ENCODE measurements at regions not wholly inside any gene's neighbourhood (a gene's known extent, or its start where the extent isn't known, plus 50 kb on each side); places are given as distances from the start of the nearest gene placed in this dataset.

- no peaks in the 10 kb centered on the region for H3K27me3 Mint-ChIP-seq
- Histone ChIP-seq H3K4me1 (ENCODE audit: insufficient read depth, low read length) (no peaks in the 10 kb centered on the region), H3K4me3 (ENCODE audit: low read length in 2 of 2) (no peak overlapping the region), H3K27ac (ENCODE audit: low read depth, low read length) (no peak overlapping the region), H3K27me3 (ENCODE audit: insufficient read depth, low read length) (no peaks in the 10 kb centered on the region), H3K9me3 (ENCODE audit: control insufficient read depth in 1 of 2, low read length in 2 of 2) (no peaks in the 10 kb centered on the region), H3K36me3 (ENCODE audit: insufficient read depth, low read length) (no peaks in the 10 kb centered on the region)
- POLR2A ChIA-PET (ENCODE audit: partially characterized antibody) = no interaction called here
- no peak overlapping the region for H3K27ac Mint-ChIP-seq
- H3K9me3 Mint-ChIP-seq = peaks cover 0 to 9% (median 5%) of the 10 kb centered on the region in 8 donors
- H3K4me1 Mint-ChIP-seq = no peaks in the 10 kb centered on the region
- H3K36me3 Mint-ChIP-seq = no peaks in the 10 kb centered on the region
- intact Hi-C loops (cut with micrococcal nuclease) = no loop called here
- no peak for DNase-seq
- CTCF ChIA-PET (ENCODE audit: partially characterized antibody) = no interaction called here
- H3K4me3 Mint-ChIP-seq = no peak overlapping the region
These were observed 294.2 kb downstream of the GRIA2 start for GRCh38 chr4:157514711-157515110.

GRCh38 chr4:157509341-157509740 is 288.8 kb downstream of the GRIA2 start:
- Mint-ChIP-seq H3K27me3 (no peaks in the 10 kb centered on the region), H3K36me3 (no peaks in the 10 kb centered on the region), H3K9me3 (peaks cover 0 to 5% (median 2%) of the 10 kb centered on the region in 8 donors), H3K27ac (no peak overlapping the region), H3K4me3 (no peak overlapping the region), H3K4me1 (no peaks in the 10 kb centered on the region)
- no peaks in the 10 kb centered on the region for H3K9me3 ChIP-seq (ENCODE audit: control insufficient read depth in 1 of 2, low read length in 2 of 2)
- H3K36me3 ChIP-seq (ENCODE audit: insufficient read depth, low read length) = no peaks in the 10 kb centered on the region
- no peaks in the 10 kb centered on the region for H3K27me3 ChIP-seq (ENCODE audit: insufficient read depth, low read length)
- no peak for DNase-seq
- no peak overlapping the region for H3K4me3 ChIP-seq (ENCODE audit: low read length in 2 of 2)
- intact Hi-C loops (cut with micrococcal nuclease) = no loop called here
- no peak overlapping the region for H3K27ac ChIP-seq (ENCODE audit: low read depth, low read length)
- POLR2A ChIA-PET (ENCODE audit: partially characterized antibody) = no interaction called here
- CTCF ChIA-PET (ENCODE audit: partially characterized antibody) = no interaction called here
- no peaks in the 10 kb centered on the region for H3K4me1 ChIP-seq (ENCODE audit: insufficient read depth, low read length)

- Histone ChIP-seq H3K27me3 (ENCODE audit: insufficient read depth, low read length) (no peaks in the 10 kb centered on the region), H3K4me3 (ENCODE audit: low read length in 2 of 2) (no peak overlapping the region), H3K9me3 (ENCODE audit: control insufficient read depth in 1 of 2, low read length in 2 of 2) (no peaks in the 10 kb centered on the region), H3K4me1 (ENCODE audit: insufficient read depth, low read length) (no peaks in the 10 kb centered on the region), H3K27ac (ENCODE audit: low read depth, low read length) (no peak overlapping the region), H3K36me3 (ENCODE audit: insufficient read depth, low read length) (no peaks in the 10 kb centered on the region)
- Mint-ChIP-seq H3K27me3 (no peaks in the 10 kb centered on the region), H3K27ac (no peak overlapping the region), H3K4me1 (no peaks in the 10 kb centered on the region), H3K4me3 (no peak overlapping the region), H3K36me3 (no peaks in the 10 kb centered on the region), H3K9me3 (peaks cover 0 to 10% (median 5%) of the 10 kb centered on the region in 8 donors)
- CTCF ChIA-PET (ENCODE audit: partially characterized antibody) = no interaction called here
- POLR2A ChIA-PET (ENCODE audit: partially characterized antibody) = no interaction called here
- no peak for DNase-seq
- intact Hi-C loops (cut with micrococcal nuclease) = no loop called here
These were observed 282.1 kb downstream of the GRIA2 start for GRCh38 chr4:157502656-157503055.

GRCh38 chr4:157459785-157460184 is 239.3 kb downstream of the GRIA2 start:
- intact Hi-C loops (cut with micrococcal nuclease) = no loop called here
- Mint-ChIP-seq H3K9me3 (peaks cover 3 to 21% (median 5%) of the 10 kb centered on the region in 8 donors), H3K36me3 (no peaks in the 10 kb centered on the region), H3K27ac (no peak overlapping the region), H3K27me3 (no peaks in the 10 kb centered on the region), H3K4me1 (no peaks in the 10 kb centered on the region), H3K4me3 (no peak overlapping the region)
- POLR2A ChIA-PET (ENCODE audit: partially characterized antibody) = no interaction called here
- no peaks in the 10 kb centered on the region for H3K4me1 ChIP-seq (ENCODE audit: insufficient read depth, low read length)
- CTCF ChIA-PET (ENCODE audit: partially characterized antibody) = interaction anchor here (0.5 kb wide), 1 partner anchor 69 kb away, joined by 3 read pairs; no protein-coding TSS in a partner anchor
- H3K4me3 ChIP-seq (ENCODE audit: low read length in 2 of 2) = no peak overlapping the region
- H3K36me3 ChIP-seq (ENCODE audit: insufficient read depth, low read length) = no peaks in the 10 kb centered on the region
- no peaks in the 10 kb centered on the region for H3K27me3 ChIP-seq (ENCODE audit: insufficient read depth, low read length)
- no peak for DNase-seq
- no peak overlapping the region for H3K27ac ChIP-seq (ENCODE audit: low read depth, low read length)
- peaks cover 0 to 4% of the 10 kb centered on the region in 2 donors for H3K9me3 ChIP-seq (ENCODE audit: control insufficient read depth in 1 of 2, low read length in 2 of 2)

GRCh38 chr4:157447195-157447594 is 226.7 kb downstream of the GRIA2 start:
- no peaks in the 10 kb centered on the region for H3K4me1 ChIP-seq (ENCODE audit: insufficient read depth, low read length)
- Mint-ChIP-seq H3K27me3 (no peaks in the 10 kb centered on the region), H3K4me1 (no peaks in the 10 kb centered on the region), H3K27ac (no peak overlapping the region), H3K36me3 (no peaks in the 10 kb centered on the region), H3K4me3 (no peak overlapping the region), H3K9me3 (peaks cover 0 to 6% (median 2%) of the 10 kb centered on the region in 8 donors)
- H3K27ac ChIP-seq (ENCODE audit: low read depth, low read length) = no peak overlapping the region
- no peaks in the 10 kb centered on the region for H3K27me3 ChIP-seq (ENCODE audit: insufficient read depth, low read length)
- no peak overlapping the region for H3K4me3 ChIP-seq (ENCODE audit: low read length in 2 of 2)
- H3K36me3 ChIP-seq (ENCODE audit: insufficient read depth, low read length) = no peaks in the 10 kb centered on the region
- intact Hi-C loops (cut with micrococcal nuclease) = no loop called here
- no peaks in the 10 kb centered on the region for H3K9me3 ChIP-seq (ENCODE audit: control insufficient read depth in 1 of 2, low read length in 2 of 2)
- POLR2A ChIA-PET (ENCODE audit: partially characterized antibody) = no interaction called here
- no peak for DNase-seq
- CTCF ChIA-PET (ENCODE audit: partially characterized antibody) = no interaction called here

- H3K27me3 Mint-ChIP-seq = no peaks in the 10 kb centered on the region
- H3K4me3 ChIP-seq (ENCODE audit: low read length in 2 of 2) = no peak overlapping the region
- POLR2A ChIA-PET (ENCODE audit: partially characterized antibody) = no interaction called here
- no peaks in the 10 kb centered on the region for H3K36me3 ChIP-seq (ENCODE audit: insufficient read depth, low read length)
- CTCF ChIA-PET (ENCODE audit: partially characterized antibody) = no interaction called here
- no peaks in the 10 kb centered on the region for H3K4me1 ChIP-seq (ENCODE audit: insufficient read depth, low read length)
- no peak for DNase-seq
- H3K27me3 ChIP-seq (ENCODE audit: insufficient read depth, low read length) = no peaks in the 10 kb centered on the region
- H3K9me3 ChIP-seq (ENCODE audit: control insufficient read depth in 1 of 2, low read length in 2 of 2) = no peaks in the 10 kb centered on the region
- peaks cover 0 to 8% (median 2%) of the 10 kb centered on the region in 8 donors for H3K9me3 Mint-ChIP-seq
- H3K27ac ChIP-seq (ENCODE audit: low read depth, low read length) = no peak overlapping the region
- no peaks in the 10 kb centered on the region for H3K4me1 Mint-ChIP-seq
- H3K27ac Mint-ChIP-seq = no peak overlapping the region
- no peaks in the 10 kb centered on the region for H3K36me3 Mint-ChIP-seq
- intact Hi-C loops (cut with micrococcal nuclease) = no loop called here
- no peak overlapping the region for H3K4me3 Mint-ChIP-seq
These were observed 223.5 kb downstream of the GRIA2 start for GRCh38 chr4:157444014-157444413.

- intact Hi-C loops (cut with micrococcal nuclease) = no loop called here
- no peaks in the 10 kb centered on the region for H3K27me3 Mint-ChIP-seq
- CTCF ChIA-PET (ENCODE audit: partially characterized antibody) = no interaction called here
- H3K9me3 Mint-ChIP-seq = peaks cover 0 to 8% (median 2%) of the 10 kb centered on the region in 8 donors
- POLR2A ChIA-PET (ENCODE audit: partially characterized antibody) = no interaction called here
- H3K4me3 ChIP-seq (ENCODE audit: low read length in 2 of 2) = no peak overlapping the region
- DNase-seq = no peak
- H3K4me1 Mint-ChIP-seq = no peaks in the 10 kb centered on the region
- H3K36me3 Mint-ChIP-seq = no peaks in the 10 kb centered on the region
- H3K36me3 ChIP-seq (ENCODE audit: insufficient read depth, low read length) = no peaks in the 10 kb centered on the region
- no peak overlapping the region for H3K27ac Mint-ChIP-seq
- no peak overlapping the region for H3K27ac ChIP-seq (ENCODE audit: low read depth, low read length)
- H3K4me3 Mint-ChIP-seq = peak overlapping the region in 1 of 8 donors; percentile 36
- no peaks in the 10 kb centered on the region for H3K27me3 ChIP-seq (ENCODE audit: insufficient read depth, low read length)
- H3K9me3 ChIP-seq (ENCODE audit: control insufficient read depth in 1 of 2, low read length in 2 of 2) = no peaks in the 10 kb centered on the region
- no peaks in the 10 kb centered on the region for H3K4me1 ChIP-seq (ENCODE audit: insufficient read depth, low read length)
These were observed 223.0 kb downstream of the GRIA2 start for GRCh38 chr4:157443537-157443936.

- no peak for DNase-seq
- H3K27ac Mint-ChIP-seq = no peak overlapping the region
- H3K27ac ChIP-seq (ENCODE audit: low read depth, low read length) = no peak overlapping the region
- intact Hi-C loops (cut with micrococcal nuclease) = no loop called here
- H3K9me3 Mint-ChIP-seq = peaks cover 0 to 14% (median 4%) of the 10 kb centered on the region in 8 donors
- ChIA-PET CTCF (ENCODE audit: partially characterized antibody) (no interaction called here), POLR2A (ENCODE audit: partially characterized antibody) (no interaction called here)
- H3K36me3 Mint-ChIP-seq = no peaks in the 10 kb centered on the region
- H3K27me3 ChIP-seq (ENCODE audit: insufficient read depth, low read length) = no peaks in the 10 kb centered on the region
- no peaks in the 10 kb centered on the region for H3K4me1 ChIP-seq (ENCODE audit: insufficient read depth, low read length)
- H3K4me3 Mint-ChIP-seq = no peak overlapping the region
- no peaks in the 10 kb centered on the region for H3K27me3 Mint-ChIP-seq
- no peaks in the 10 kb centered on the region for H3K4me1 Mint-ChIP-seq
- H3K9me3 ChIP-seq (ENCODE audit: control insufficient read depth in 1 of 2, low read length in 2 of 2) = peaks cover 0 to 5% of the 10 kb centered on the region in 2 donors
- no peaks in the 10 kb centered on the region for H3K36me3 ChIP-seq (ENCODE audit: insufficient read depth, low read length)
- H3K4me3 ChIP-seq (ENCODE audit: low read length in 2 of 2) = no peak overlapping the region
These were observed 205.4 kb downstream of the GRIA2 start for GRCh38 chr4:157425897-157426296.
